ENCODE measurements at regions not wholly inside any gene's neighbourhood (a gene's known extent, or its start where the extent isn't known, plus 50 kb on each side); places are given as distances from the start of the nearest gene placed in this dataset.

GRCh38 chr13:67725999-67726398 lies 495.9 kb upstream of the PCDH9 start:
- Histone ChIP-seq H3K79me2 (ENCODE audit: insufficient read depth) (no peaks in the 10 kb centered on the region), H3K27ac (no peak overlapping the region), H3F3A (ENCODE audit: insufficient read depth) (no peaks in the 10 kb centered on the region), H3K27me3 (replicated peaks; ENCODE audit: insufficient read depth) (no peaks in the 10 kb centered on the region), H2AFZ (no peak overlapping the region), H4K20me1 (ENCODE audit: insufficient read depth) (no peaks in the 10 kb centered on the region), H3K4me3 (no peak overlapping the region), H3K9ac (no peak overlapping the region), H3K9me3 (ENCODE audit: low read depth) (no peaks in the 10 kb centered on the region), H3K36me3 (ENCODE audit: low read depth) (no peaks in the 10 kb centered on the region), H3K9me2 (ENCODE audit: insufficient read depth) (no peaks in the 10 kb centered on the region), H3K4me1 (ENCODE audit: insufficient read depth) (no peaks in the 10 kb centered on the region), H3K4me2 (ENCODE audit: unreplicated experiment) (no peak overlapping the region)
- TF ChIP-seq EZH2 (IDR thresholded peaks at IDR 0.05; ENCODE audit: insufficient read depth, poor library complexity, severe bottlenecking): no peak
- no peak for TF ChIP-seq EZH2phosphoT487 (IDR thresholded peaks at IDR 0.05; ENCODE audit: insufficient read depth, low read depth)
- DNase-seq: no peak
- in situ Hi-C loops (cut with MboI): no loop called here
- 8 to 12% methylated on average over 2 of the region's 2 CpGs for WGBS, 2 experiments (ENCODE audit: low coverage in 1 of 2, low lambda C conversion rate in 2 of 2, missing lambda C conversion rate in 2 of 2)

DNA sequence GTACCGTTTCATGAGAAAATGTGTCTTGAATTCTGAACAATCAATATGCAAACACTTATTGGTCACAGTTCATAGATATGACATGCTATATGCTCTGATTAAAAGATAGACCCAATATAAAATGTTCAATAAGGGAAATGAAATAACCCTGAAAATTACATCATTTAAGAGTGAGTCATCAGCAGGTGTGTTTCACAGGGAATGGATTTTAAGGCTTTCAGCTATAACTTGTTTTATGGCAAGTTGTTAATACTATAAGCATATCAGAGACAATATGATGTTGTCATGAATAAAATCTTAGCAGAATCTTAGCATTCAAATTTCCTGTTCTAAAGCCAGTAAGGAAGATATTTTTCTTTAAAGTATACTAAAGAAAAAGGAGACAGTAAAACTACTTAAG lies 483.4 kb upstream of the PCDH9 start:
- H3K79me2 ChIP-seq (ENCODE audit: insufficient read depth): no peaks in the 10 kb centered on the region
- no peak overlapping the region for H3K4me3 ChIP-seq
- no peaks in the 10 kb centered on the region for H3K36me3 ChIP-seq (ENCODE audit: low read depth)
- H3K9ac ChIP-seq: no peak overlapping the region
- no peak overlapping the region for H3K4me2 ChIP-seq (ENCODE audit: unreplicated experiment)
- WGBS, 2 experiments (ENCODE audit: low coverage in 1 of 2, low lambda C conversion rate in 2 of 2, missing lambda C conversion rate in 2 of 2): 6 to 7% methylated on average over 1 of the region's 1 CpG
- in situ Hi-C loops (cut with MboI): no loop called here
- no peaks in the 10 kb centered on the region for H4K20me1 ChIP-seq (ENCODE audit: insufficient read depth)
- no peak for TF ChIP-seq EZH2 (IDR thresholded peaks at IDR 0.05; ENCODE audit: insufficient read depth, poor library complexity, severe bottlenecking)
- no peak for TF ChIP-seq EZH2phosphoT487 (IDR thresholded peaks at IDR 0.05; ENCODE audit: insufficient read depth, low read depth)
- no peak overlapping the region for H3K27ac ChIP-seq
- no peaks in the 10 kb centered on the region for H3K9me3 ChIP-seq (ENCODE audit: low read depth)
- no peak overlapping the region for H2AFZ ChIP-seq
- DNase-seq: no peak
- no peaks in the 10 kb centered on the region for H3K4me1 ChIP-seq (ENCODE audit: insufficient read depth)
- H3K27me3 ChIP-seq (replicated peaks; ENCODE audit: insufficient read depth): no peaks in the 10 kb centered on the region
- H3F3A ChIP-seq (ENCODE audit: insufficient read depth): no peaks in the 10 kb centered on the region
- no peaks in the 10 kb centered on the region for H3K9me2 ChIP-seq (ENCODE audit: insufficient read depth)

- no peaks in the 10 kb centered on the region for H3F3A ChIP-seq (ENCODE audit: insufficient read depth)
- in situ Hi-C loops (cut with MboI): no loop called here
- 17 to 20% methylated on average over 3 of the region's 3 CpGs for WGBS, 2 experiments (ENCODE audit: low coverage in 1 of 2, low lambda C conversion rate in 2 of 2, missing lambda C conversion rate in 2 of 2)
- H2AFZ ChIP-seq: no peak overlapping the region
- no peak overlapping the region for H3K4me3 ChIP-seq
- no peaks in the 10 kb centered on the region for H3K9me2 ChIP-seq (ENCODE audit: insufficient read depth)
- peaks cover 8% of the 10 kb centered on the region for H3K9me3 ChIP-seq (ENCODE audit: low read depth)
- H4K20me1 ChIP-seq (ENCODE audit: insufficient read depth): no peaks in the 10 kb centered on the region
- no peaks in the 10 kb centered on the region for H3K27me3 ChIP-seq (replicated peaks; ENCODE audit: insufficient read depth)
- DNase-seq: no peak
- no peak for TF ChIP-seq EZH2phosphoT487 (IDR thresholded peaks at IDR 0.05; ENCODE audit: insufficient read depth, low read depth)
- no peak for TF ChIP-seq EZH2 (IDR thresholded peaks at IDR 0.05; ENCODE audit: insufficient read depth, poor library complexity, severe bottlenecking)
- H3K4me1 ChIP-seq (ENCODE audit: insufficient read depth): no peaks in the 10 kb centered on the region
- no peaks in the 10 kb centered on the region for H3K36me3 ChIP-seq (ENCODE audit: low read depth)
- H3K79me2 ChIP-seq (ENCODE audit: insufficient read depth): no peaks in the 10 kb centered on the region
- H3K9ac ChIP-seq: no peak overlapping the region
- H3K4me2 ChIP-seq (ENCODE audit: unreplicated experiment): no peak overlapping the region
- no peak overlapping the region for H3K27ac ChIP-seq
Observed at GRCh38 chr13:67696775-67697174, 466.6 kb upstream of the PCDH9 start.

- in situ Hi-C loops (cut with MboI): no loop called here
- Histone ChIP-seq H3K9me3 (ENCODE audit: low read depth) (peaks cover 2% of the 10 kb centered on the region), H3K9me2 (ENCODE audit: insufficient read depth) (no peaks in the 10 kb centered on the region), H3K36me3 (ENCODE audit: low read depth) (no peaks in the 10 kb centered on the region), H2AFZ (no peak overlapping the region), H3K79me2 (ENCODE audit: insufficient read depth) (no peaks in the 10 kb centered on the region), H3F3A (ENCODE audit: insufficient read depth) (no peaks in the 10 kb centered on the region), H3K27ac (no peak overlapping the region), H4K20me1 (ENCODE audit: insufficient read depth) (no peaks in the 10 kb centered on the region), H3K4me3 (no peak overlapping the region), H3K4me2 (ENCODE audit: unreplicated experiment) (no peak overlapping the region), H3K9ac (no peak overlapping the region), H3K4me1 (ENCODE audit: insufficient read depth) (no peaks in the 10 kb centered on the region), H3K27me3 (replicated peaks; ENCODE audit: insufficient read depth) (no peaks in the 10 kb centered on the region)
- 9 to 11% methylated on average over 2 of the region's 2 CpGs for WGBS, 2 experiments (ENCODE audit: low coverage in 1 of 2, low lambda C conversion rate in 2 of 2, missing lambda C conversion rate in 2 of 2)
- DNase-seq: no peak
- no peak for TF ChIP-seq EZH2phosphoT487 (IDR thresholded peaks at IDR 0.05; ENCODE audit: insufficient read depth, low read depth)
Observed at GRCh38 chr13:67664502-67664901, 434.4 kb upstream of the PCDH9 start.

GRCh38 chr13:67662997-67663396 lies 432.9 kb upstream of the PCDH9 start:
- Histone ChIP-seq H4K20me1 (ENCODE audit: insufficient read depth) (no peaks in the 10 kb centered on the region), H3K9ac (no peak overlapping the region), H3F3A (ENCODE audit: insufficient read depth) (no peaks in the 10 kb centered on the region), H3K27me3 (replicated peaks; ENCODE audit: insufficient read depth) (no peaks in the 10 kb centered on the region), H3K4me3 (no peak overlapping the region), H3K4me2 (ENCODE audit: unreplicated experiment) (no peak overlapping the region), H2AFZ (no peak overlapping the region), H3K79me2 (ENCODE audit: insufficient read depth) (no peaks in the 10 kb centered on the region), H3K4me1 (ENCODE audit: insufficient read depth) (no peaks in the 10 kb centered on the region), H3K36me3 (ENCODE audit: low read depth) (no peaks in the 10 kb centered on the region), H3K9me3 (ENCODE audit: low read depth) (peaks cover 2% of the 10 kb centered on the region), H3K27ac (no peak overlapping the region), H3K9me2 (ENCODE audit: insufficient read depth) (no peaks in the 10 kb centered on the region)
- no peak for TF ChIP-seq EZH2 (IDR thresholded peaks at IDR 0.05; ENCODE audit: insufficient read depth, poor library complexity, severe bottlenecking)
- TF ChIP-seq EZH2phosphoT487 (IDR thresholded peaks at IDR 0.05; ENCODE audit: insufficient read depth, low read depth): no peak
- DNase-seq: no peak
- 6 to 13% methylated on average over 3 of the region's 3 CpGs for WGBS, 2 experiments (ENCODE audit: low coverage in 1 of 2, low lambda C conversion rate in 2 of 2, missing lambda C conversion rate in 2 of 2)
- in situ Hi-C loops (cut with MboI): no loop called here

Measured in GM23248 (cell line).